ENCODE measurements at regions not wholly inside any gene's neighbourhood (a gene's known extent, or its start where the extent isn't known, plus 50 kb on each side); places are given as distances from the start of the nearest gene placed in this dataset.

DNA sequence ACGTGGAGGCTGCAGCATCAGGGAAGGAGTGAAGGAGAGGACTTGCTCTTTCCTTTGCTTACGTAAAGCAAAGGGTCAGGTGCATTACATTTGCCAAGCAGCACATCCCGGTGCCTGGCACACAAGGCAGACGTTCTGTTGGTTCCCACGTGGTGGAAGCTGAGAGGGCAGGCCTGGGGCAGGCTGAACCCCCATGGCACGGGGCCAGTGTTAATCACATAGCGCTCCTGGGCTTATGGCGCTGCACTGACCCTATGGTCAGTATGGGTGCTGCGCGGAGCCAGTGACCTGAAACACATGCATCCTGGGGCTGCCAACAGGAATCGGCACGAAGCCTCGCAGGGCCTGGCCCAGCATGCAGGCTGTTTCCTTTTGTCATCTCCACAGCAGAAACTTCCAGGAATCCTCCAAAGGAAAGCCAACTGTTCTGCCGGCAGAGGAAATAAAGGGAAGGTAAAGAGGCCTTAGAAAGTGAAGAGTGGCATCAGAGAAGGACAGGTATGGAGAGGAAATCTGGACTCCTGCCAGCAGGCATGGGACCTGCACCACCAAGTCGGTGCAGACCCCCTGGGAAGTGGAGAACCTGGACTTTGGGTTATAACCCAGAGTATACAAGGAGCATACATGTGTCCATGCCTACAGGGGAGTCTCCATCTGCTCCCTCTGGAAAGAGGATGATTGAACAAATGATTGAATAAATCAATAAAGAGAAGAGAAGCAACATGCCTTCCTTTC, 560.2 kb downstream of the TCERG1L start:
- Histone ChIP-seq H2BK15ac (ENCODE audit: low read depth, low read length) (no peak overlapping the region), H4K8ac (ENCODE audit: low read depth in 2 of 2, low read length in 2 of 2) (no peak overlapping the region), H3K18ac (ENCODE audit: low read depth, low read length) (no peak overlapping the region), H3K9me3 (ENCODE audit: control insufficient read depth, insufficient read depth, low read length) (peaks cover 32% of the 10 kb centered on the region), H3K27me3 (ENCODE audit: control insufficient read depth, insufficient read depth, low read length) (no peaks in the 10 kb centered on the region), H3K56ac (ENCODE audit: extremely low read depth, insufficient read depth, low read length) (no peak overlapping the region), H2BK20ac (ENCODE audit: low read depth, low read length) (no peak overlapping the region), H2BK120ac (ENCODE audit: low read depth, low read length) (no peak overlapping the region), H3K23ac (ENCODE audit: low read depth, low read length) (no peak overlapping the region), H2AK5ac (ENCODE audit: low read depth, low read length) (no peak overlapping the region), H3K27ac (ENCODE audit: insufficient read depth, low read length) (no peak overlapping the region), H3K4me3 (ENCODE audit: insufficient read depth, low read depth, low read length) (no peak overlapping the region), H3K9me1 (ENCODE audit: insufficient read depth, low read length) (no peaks in the 10 kb centered on the region), H4K5ac (ENCODE audit: low read depth, low read length) (no peak overlapping the region), H2AFZ (replicated peaks; ENCODE audit: low read length, poor library complexity) (no peak overlapping the region), H3K4me1 (ENCODE audit: control insufficient read depth, insufficient read depth, low read length) (no peaks in the 10 kb centered on the region), H3K79me1 (ENCODE audit: low read depth in 1 of 2, low read length in 2 of 2) (no peaks in the 10 kb centered on the region), H2AK9ac (replicated peaks; ENCODE audit: low read depth, low read length, poor library complexity) (no peak overlapping the region), H3K36me3 (ENCODE audit: control insufficient read depth, insufficient read depth, low read length) (no peaks in the 10 kb centered on the region), H3K4ac (ENCODE audit: low read depth, low read length) (no peak overlapping the region), H4K91ac (ENCODE audit: insufficient read depth, low read depth, low read length) (no peak overlapping the region), H4K20me1 (ENCODE audit: insufficient read depth, low read length) (no peaks in the 10 kb centered on the region), H3K14ac (replicated peaks; ENCODE audit: low read depth, low read length) (no peak overlapping the region), H3K9ac (ENCODE audit: low read depth, low read length) (no peak overlapping the region), H3K4me2 (ENCODE audit: low read depth, low read length) (no peak overlapping the region), H2BK5ac (ENCODE audit: low read depth, low read length, poor library complexity, severe bottlenecking) (no peak overlapping the region)
- intact Hi-C loops (cut with micrococcal nuclease), result no loop called here
- dilution Hi-C loops (cut with HindIII; ENCODE audit: low sequenced_read_pairs, unreplicated experiment), result no loop called here
- POLR2A ChIA-PET (ENCODE audit: unreplicated experiment), result no interaction called here
- TF ChIP-seq SMC3 (IDR thresholded peaks at IDR 0.05; ENCODE audit: low read depth, low read length) (no peak), FOS (IDR thresholded peaks at IDR 0.05; ENCODE audit: low read depth, low read length) (no peak), RFX5 (IDR thresholded peaks at IDR 0.05; ENCODE audit: low read depth, low read length) (no peak), RAD21 (IDR thresholded peaks at IDR 0.05; ENCODE audit: low read length) (no peak), CEBPB (IDR thresholded peaks at IDR 0.05; ENCODE audit: low read depth, low read length) (no peak), CHD1 (IDR thresholded peaks at IDR 0.05; ENCODE audit: low read depth, low read length) (no peak), POLR2A (IDR thresholded peaks at IDR 0.05; ENCODE audit: low read depth, low read length) (no peak), NFE2L2 (IDR thresholded peaks at IDR 0.05; ENCODE audit: low read depth, low read length) (no peak), CTCF (conservative IDR thresholded peaks at IDR 0.05; ENCODE audit: low read depth, low read length) (no peak), ELK1 (IDR thresholded peaks at IDR 0.05; ENCODE audit: borderline replicate concordance, low read depth, low read length) (no peak), BHLHE40 (IDR thresholded peaks at IDR 0.05; ENCODE audit: low read depth, low read length) (no peak)
- TF ChIP-seq, protein P1, sequence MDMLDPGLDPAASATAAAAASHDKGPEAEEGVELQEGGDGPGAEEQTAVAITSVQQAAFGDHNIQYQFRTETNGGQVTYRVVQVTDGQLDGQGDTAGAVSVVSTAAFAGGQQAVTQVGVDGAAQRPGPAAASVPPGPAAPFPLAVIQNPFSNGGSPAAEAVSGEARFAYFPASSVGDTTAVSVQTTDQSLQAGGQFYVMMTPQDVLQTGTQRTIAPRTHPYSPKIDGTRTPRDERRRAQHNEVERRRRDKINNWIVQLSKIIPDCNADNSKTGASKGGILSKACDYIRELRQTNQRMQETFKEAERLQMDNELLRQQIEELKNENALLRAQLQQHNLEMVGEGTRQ (IDR thresholded peaks at IDR 0.05; ENCODE audit: low read depth, low read length), result no peak
- CTCF ChIA-PET, result no interaction called here
- ATAC-seq (ENCODE audit: low read depth), result no peak
- in situ Hi-C loops (cut with MboI; ENCODE audit: low sequenced_read_pairs), result no loop called here
- no TSS peak for BruUV-seq (replicated peaks)
- WGBS, 2 experiments (ENCODE audit: extremely low coverage in 2 of 2, insufficient read length in 1 of 2), result 30% methylated on average over 3 of the region's 15 CpGs; no CpG with 5 or more reads in 1 of the 2 experiments
- DNase-seq, result no peak
